ENCODE measurements at regions not wholly inside any gene's neighbourhood (a gene's known extent, or its start where the extent isn't known, plus 50 kb on each side); places are given as distances from the start of the nearest gene placed in this dataset.

DNA sequence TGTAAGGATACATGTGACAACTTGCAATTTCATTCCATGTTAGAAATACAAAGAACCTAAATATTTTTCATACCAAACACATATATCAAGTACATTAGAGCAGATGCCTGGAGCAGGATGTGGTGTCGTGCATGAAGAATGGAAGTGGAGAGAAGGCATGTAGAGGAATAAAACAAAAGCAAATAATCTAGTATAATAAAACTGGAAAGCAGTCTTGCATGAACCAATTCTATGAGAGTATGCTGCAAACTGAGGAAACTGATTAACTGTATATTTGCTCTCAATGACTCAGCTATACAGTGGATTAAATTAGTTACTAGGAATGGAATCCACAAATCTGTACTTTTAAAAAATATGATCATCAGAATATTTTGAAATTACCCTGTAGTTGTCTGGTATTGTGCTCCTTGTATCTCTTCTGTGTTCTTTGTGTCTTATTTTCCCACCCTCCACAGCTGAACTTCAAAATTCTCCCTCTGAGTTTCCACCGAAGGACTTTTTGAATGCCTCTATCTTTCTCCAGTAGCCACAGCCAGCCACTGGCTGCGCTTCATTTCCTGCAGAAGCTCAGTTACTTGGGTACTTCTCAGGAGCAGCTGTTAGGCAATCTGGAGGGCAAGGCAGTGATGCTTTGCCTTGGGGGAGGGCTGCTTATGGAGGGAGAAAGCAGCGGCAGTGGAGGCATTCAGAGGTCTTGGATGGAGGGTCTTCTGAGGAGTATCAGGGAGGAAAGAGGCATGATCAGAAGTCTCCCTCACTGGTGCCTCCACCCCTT, 608.0 kb downstream of the BRINP1 start:
- Mint-ChIP-seq H3K36me3 (ENCODE audit: low read depth) (peaks cover 1% of the 10 kb centered on the region), H3K4me3 (no peak overlapping the region), H3K9me3 (peaks cover 12% of the 10 kb centered on the region), H3K27me3 (ENCODE audit: low read depth) (no peaks in the 10 kb centered on the region), H3K4me1 (ENCODE audit: low read depth) (no peaks in the 10 kb centered on the region), H3K27ac (no peak overlapping the region)
- DNase-seq (ENCODE audit: low spot score), result no peak

- H3K27me3 Mint-ChIP-seq (ENCODE audit: low read depth), result no peaks in the 10 kb centered on the region
- no peak overlapping the region for H3K4me3 Mint-ChIP-seq
- peaks cover 7% of the 10 kb centered on the region for H3K9me3 Mint-ChIP-seq
- H3K36me3 Mint-ChIP-seq (ENCODE audit: low read depth), result no peaks in the 10 kb centered on the region
- no peak overlapping the region for H3K27ac Mint-ChIP-seq
- no peaks in the 10 kb centered on the region for H3K4me1 Mint-ChIP-seq (ENCODE audit: low read depth)
- no peak for DNase-seq (ENCODE audit: low spot score)
Observed at GRCh38 chr9:118767571-118767970, 601.7 kb downstream of the BRINP1 start.

DNA sequence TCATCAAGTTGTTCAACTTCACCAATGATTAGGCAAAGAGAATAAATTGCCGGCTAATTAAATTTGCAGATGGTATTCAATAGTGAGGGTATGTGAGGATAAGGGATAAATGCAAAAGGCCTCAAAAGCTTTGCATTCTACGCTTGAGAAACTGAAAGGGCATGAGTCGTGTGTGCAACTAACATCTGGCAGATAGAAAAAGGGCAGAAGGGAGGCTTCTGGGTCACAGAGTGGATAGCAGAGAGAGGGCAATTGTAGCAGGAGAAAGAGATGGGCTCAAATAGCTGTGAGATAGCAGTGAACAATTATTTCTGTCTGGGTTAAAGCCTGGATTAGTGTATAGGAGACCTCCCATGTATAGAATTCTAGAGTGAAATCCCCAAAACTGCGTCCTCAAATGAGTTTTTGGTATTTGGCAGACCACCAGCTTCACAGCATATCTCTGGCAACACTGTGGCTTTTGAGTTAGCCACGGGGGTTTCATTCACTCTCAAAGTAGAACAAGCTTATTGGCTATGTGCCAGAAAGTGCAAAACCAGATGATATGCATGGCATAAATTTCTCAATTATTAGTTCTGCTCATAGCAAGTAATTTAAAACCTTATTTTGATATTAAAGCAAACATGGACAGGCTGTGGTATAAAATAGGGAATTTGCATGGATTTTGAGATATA, 586.3 kb downstream of the BRINP1 start:
- Mint-ChIP-seq H3K4me1 (ENCODE audit: low read depth) (no peaks in the 10 kb centered on the region), H3K9me3 (peaks cover 10% of the 10 kb centered on the region), H3K27ac (no peak overlapping the region), H3K27me3 (ENCODE audit: low read depth) (no peaks in the 10 kb centered on the region), H3K4me3 (no peak overlapping the region), H3K36me3 (ENCODE audit: low read depth) (no peaks in the 10 kb centered on the region)
- DNase-seq (ENCODE audit: low spot score), result no peak

DNA sequence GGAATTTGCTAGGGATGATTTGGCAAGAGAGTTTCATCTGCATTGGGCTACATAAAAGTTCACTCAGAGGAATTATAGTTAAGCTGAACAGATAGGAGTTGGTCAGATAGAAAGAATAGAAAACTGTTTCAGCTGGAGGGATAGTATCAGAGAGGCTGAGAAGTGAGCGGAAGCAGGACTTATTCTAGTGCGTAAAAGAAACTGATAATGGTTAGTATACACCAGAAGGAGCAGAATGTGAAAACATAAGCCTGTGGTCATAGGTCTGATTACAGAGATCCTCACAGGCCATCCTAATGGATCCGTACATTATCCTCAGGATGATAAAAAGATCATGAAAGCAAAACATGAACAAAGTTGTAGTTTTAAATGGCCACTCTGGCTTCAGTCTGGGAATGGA, 585.2 kb downstream of the BRINP1 start:
- no peaks in the 10 kb centered on the region for H3K36me3 Mint-ChIP-seq (ENCODE audit: low read depth)
- H3K27me3 Mint-ChIP-seq (ENCODE audit: low read depth), result no peaks in the 10 kb centered on the region
- H3K4me1 Mint-ChIP-seq (ENCODE audit: low read depth), result no peaks in the 10 kb centered on the region
- no peak overlapping the region for H3K4me3 Mint-ChIP-seq
- no peak for DNase-seq (ENCODE audit: low spot score)
- no peak overlapping the region for H3K27ac Mint-ChIP-seq
- H3K9me3 Mint-ChIP-seq, result peaks cover 5% of the 10 kb centered on the region

- Mint-ChIP-seq H3K4me3 (no peak overlapping the region), H3K27me3 (ENCODE audit: low read depth) (no peaks in the 10 kb centered on the region), H3K27ac (no peak overlapping the region), H3K36me3 (ENCODE audit: low read depth) (no peaks in the 10 kb centered on the region), H3K4me1 (ENCODE audit: low read depth) (no peaks in the 10 kb centered on the region), H3K9me3 (no peaks in the 10 kb centered on the region)
- DNase-seq (ENCODE audit: low spot score), result no peak
Observed at GRCh38 chr9:118785456-118785855, 583.8 kb downstream of the BRINP1 start.

- DNase-seq (ENCODE audit: low spot score), result no peak
- Mint-ChIP-seq H3K27me3 (ENCODE audit: low read depth) (no peaks in the 10 kb centered on the region), H3K4me1 (ENCODE audit: low read depth) (no peaks in the 10 kb centered on the region), H3K36me3 (ENCODE audit: low read depth) (no peaks in the 10 kb centered on the region), H3K27ac (no peak overlapping the region), H3K4me3 (no peak overlapping the region), H3K9me3 (no peaks in the 10 kb centered on the region)
Observed at GRCh38 chr9:118786877-118787276, 582.4 kb downstream of the BRINP1 start.

DNA sequence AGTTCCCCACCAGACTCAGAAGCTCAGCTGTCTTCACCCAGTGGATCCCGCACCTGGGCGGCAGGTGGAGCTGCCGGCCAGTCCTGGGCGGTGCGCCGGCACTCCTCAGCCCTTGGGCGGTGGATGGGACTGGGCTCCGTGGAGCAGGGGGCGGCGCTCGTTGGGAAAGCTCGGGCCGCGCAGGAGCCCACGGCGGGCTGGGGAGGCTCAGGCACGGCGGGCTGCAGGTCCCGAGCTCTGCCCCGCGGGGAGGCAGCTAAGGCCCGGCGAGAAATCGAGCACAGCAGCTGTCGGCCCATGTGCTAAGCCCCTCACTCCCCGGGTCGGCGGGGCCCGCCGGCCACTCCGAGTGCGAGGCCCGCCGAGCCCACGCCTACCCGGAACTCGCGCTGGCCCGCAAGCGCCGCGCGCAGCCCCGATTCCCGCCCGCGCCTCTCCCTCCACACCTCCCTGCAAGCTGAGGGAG, 560.0 kb downstream of the BRINP1 start:
- no peak for DNase-seq (ENCODE audit: low spot score)
- Mint-ChIP-seq H3K27me3 (ENCODE audit: low read depth) (no peaks in the 10 kb centered on the region), H3K4me1 (ENCODE audit: low read depth) (no peaks in the 10 kb centered on the region), H3K9me3 (peaks cover 43% of the 10 kb centered on the region), H3K27ac (no peak overlapping the region), H3K36me3 (ENCODE audit: low read depth) (no peaks in the 10 kb centered on the region), H3K4me3 (no peak overlapping the region)

DNA sequence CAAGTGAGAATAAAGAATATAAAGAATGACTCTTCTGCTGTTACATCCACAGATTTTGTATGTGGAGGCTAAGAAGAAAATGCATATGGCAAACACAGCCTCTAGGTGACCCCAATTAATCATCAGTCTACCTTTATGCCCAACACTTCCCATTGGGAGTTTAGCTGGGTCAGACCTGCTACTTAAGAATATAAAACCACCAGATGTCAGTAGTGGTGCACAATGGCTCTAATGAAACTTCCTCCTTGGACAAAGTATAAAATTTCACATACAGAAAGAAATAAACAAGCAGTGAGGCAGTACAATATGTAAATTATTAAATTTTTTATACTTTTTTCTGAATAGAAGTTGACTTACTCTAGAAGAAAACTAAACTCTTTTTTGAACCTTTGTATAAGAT, 539.9 kb downstream of the BRINP1 start:
- no peaks in the 10 kb centered on the region for H3K27me3 Mint-ChIP-seq (ENCODE audit: low read depth)
- no peak for DNase-seq (ENCODE audit: low spot score)
- no peak overlapping the region for H3K4me3 Mint-ChIP-seq
- no peaks in the 10 kb centered on the region for H3K36me3 Mint-ChIP-seq (ENCODE audit: low read depth)
- peaks cover 8% of the 10 kb centered on the region for H3K9me3 Mint-ChIP-seq
- no peak overlapping the region for H3K27ac Mint-ChIP-seq
- H3K4me1 Mint-ChIP-seq (ENCODE audit: low read depth), result no peaks in the 10 kb centered on the region

DNA sequence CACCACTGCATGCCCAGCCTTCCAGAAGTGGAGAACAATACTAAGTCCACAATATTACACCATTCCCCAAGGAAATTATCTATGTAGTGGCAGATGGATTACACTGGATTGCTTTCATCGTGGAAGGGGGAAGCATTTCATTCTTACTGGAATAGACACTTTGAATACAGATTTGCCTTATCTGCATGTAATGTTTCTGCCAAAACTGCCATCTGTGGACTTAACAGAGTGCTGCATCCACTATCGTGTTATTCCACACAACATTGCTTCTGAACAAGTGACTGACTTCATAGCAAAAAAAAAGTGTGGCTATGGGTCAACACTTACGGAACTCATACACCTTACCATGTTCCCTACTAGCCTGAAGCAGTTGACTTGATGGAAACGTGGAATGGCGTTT, 536.9 kb downstream of the BRINP1 start:
- DNase-seq (ENCODE audit: low spot score), result no peak

DNA sequence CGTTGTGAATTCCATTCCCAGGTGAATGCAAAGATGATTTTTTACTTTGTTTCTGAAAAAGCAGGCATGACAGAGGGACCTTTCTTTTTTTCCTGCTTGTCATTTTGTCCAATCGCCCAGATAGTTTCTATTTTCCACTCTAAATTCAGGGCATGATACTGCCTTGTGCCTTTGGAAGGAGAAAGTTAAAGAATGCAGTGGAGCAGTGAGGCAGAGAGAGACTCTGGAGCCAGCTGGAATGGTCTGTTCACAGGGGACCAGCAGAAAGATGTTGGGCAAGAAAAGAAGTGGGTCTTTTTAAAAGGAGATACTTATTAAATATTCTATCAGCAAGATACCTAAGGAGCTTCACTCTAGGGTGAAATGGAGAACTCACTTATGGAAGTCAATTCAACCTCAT, 532.3 kb downstream of the BRINP1 start:
- no peak overlapping the region for H3K4me3 Mint-ChIP-seq
- no peaks in the 10 kb centered on the region for H3K27me3 Mint-ChIP-seq (ENCODE audit: low read depth)
- H3K4me1 Mint-ChIP-seq (ENCODE audit: low read depth), result no peaks in the 10 kb centered on the region
- DNase-seq (ENCODE audit: low spot score), result no peak
- H3K27ac Mint-ChIP-seq, result no peak overlapping the region
- no peaks in the 10 kb centered on the region for H3K36me3 Mint-ChIP-seq (ENCODE audit: low read depth)
- peaks cover 3% of the 10 kb centered on the region for H3K9me3 Mint-ChIP-seq

More for the DNA sequence above, 536.9 kb downstream of the BRINP1 start:
- H3K27ac Mint-ChIP-seq, result no peak overlapping the region
- no peaks in the 10 kb centered on the region for H3K36me3 Mint-ChIP-seq (ENCODE audit: low read depth)
- peaks cover 11% of the 10 kb centered on the region for H3K9me3 Mint-ChIP-seq
- H3K4me3 Mint-ChIP-seq, result no peak overlapping the region
- no peaks in the 10 kb centered on the region for H3K4me1 Mint-ChIP-seq (ENCODE audit: low read depth)
- no peaks in the 10 kb centered on the region for H3K27me3 Mint-ChIP-seq (ENCODE audit: low read depth)

DNA sequence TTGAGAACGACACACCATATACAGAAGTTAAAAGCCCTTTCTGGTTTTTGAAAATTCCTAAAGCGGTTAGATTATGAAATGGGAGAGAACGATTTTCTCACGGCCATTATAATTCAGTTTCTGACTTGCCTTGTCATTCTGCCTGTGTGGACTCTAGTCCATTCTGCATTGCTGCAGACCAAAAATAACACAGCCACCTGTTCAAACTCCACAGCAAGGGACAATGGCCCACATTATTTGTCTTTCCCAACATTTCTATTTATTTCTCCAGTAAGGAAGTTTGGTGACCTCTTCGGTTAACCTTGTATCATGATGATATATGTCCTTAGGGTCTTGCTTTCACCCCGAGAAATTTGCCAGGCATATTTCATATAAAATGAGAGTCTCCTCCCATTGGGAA, 497.7 kb downstream of the BRINP1 start:
- Mint-ChIP-seq H3K9me3 (peaks cover 13% of the 10 kb centered on the region), H3K27ac (no peak overlapping the region), H3K4me3 (no peak overlapping the region), H3K4me1 (ENCODE audit: low read depth) (no peaks in the 10 kb centered on the region), H3K27me3 (ENCODE audit: low read depth) (no peaks in the 10 kb centered on the region), H3K36me3 (ENCODE audit: low read depth) (no peaks in the 10 kb centered on the region)
- no peak for DNase-seq (ENCODE audit: low spot score)

DNA sequence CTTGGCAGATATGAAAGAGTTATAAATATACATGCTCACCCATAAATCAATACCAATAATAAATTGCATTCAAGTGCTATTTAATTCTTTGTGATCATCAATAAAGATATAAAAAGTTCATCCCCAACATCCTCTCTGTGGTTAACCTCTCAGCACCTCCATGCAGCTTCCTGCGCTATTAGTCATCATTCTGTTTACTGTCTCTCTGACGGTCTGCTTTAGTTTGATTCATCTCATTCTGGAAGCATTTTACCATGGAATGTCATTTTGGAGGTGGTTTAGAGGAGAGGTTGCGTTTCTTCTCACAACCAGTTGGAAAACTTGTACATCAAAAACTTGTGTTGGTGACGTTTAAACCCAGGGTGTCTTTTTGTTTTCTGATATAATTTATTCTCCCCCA, 486.6 kb downstream of the BRINP1 start:
- no peaks in the 10 kb centered on the region for H3K4me1 Mint-ChIP-seq (ENCODE audit: low read depth)
- H3K9me3 Mint-ChIP-seq, result peaks cover 14% of the 10 kb centered on the region
- H3K4me3 Mint-ChIP-seq, result no peak overlapping the region
- no peaks in the 10 kb centered on the region for H3K27me3 Mint-ChIP-seq (ENCODE audit: low read depth)
- no peak for DNase-seq (ENCODE audit: low spot score)
- H3K36me3 Mint-ChIP-seq (ENCODE audit: low read depth), result no peaks in the 10 kb centered on the region
- no peak overlapping the region for H3K27ac Mint-ChIP-seq

DNA sequence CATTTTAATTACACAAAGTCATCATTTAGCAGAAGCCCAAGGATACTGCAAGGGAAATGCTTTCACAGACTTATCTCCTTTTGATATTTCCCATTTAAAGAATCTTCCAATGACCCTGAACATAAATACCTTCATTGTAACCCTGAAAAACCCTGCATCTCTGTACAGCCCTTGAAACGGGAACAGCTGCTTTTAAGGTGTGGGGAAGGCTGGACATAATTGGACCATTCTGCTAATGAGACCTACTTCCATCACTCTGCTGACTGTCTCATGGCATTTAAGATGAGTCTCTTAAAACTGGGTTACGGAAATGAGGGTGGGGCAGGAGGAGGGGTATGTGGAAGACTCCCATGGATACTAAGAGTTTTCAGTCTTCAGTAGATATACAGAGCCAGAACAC, 485.8 kb downstream of the BRINP1 start:
- Mint-ChIP-seq H3K27me3 (ENCODE audit: low read depth) (no peaks in the 10 kb centered on the region), H3K36me3 (ENCODE audit: low read depth) (no peaks in the 10 kb centered on the region), H3K4me3 (no peak overlapping the region), H3K9me3 (peaks cover 14% of the 10 kb centered on the region), H3K4me1 (ENCODE audit: low read depth) (no peaks in the 10 kb centered on the region), H3K27ac (no peak overlapping the region)
- DNase-seq (ENCODE audit: low spot score), result no peak

GRCh38 chr9:118891213-118891612, 478.0 kb downstream of the BRINP1 start:
- no peak for DNase-seq (ENCODE audit: low spot score)
- no peaks in the 10 kb centered on the region for H3K4me1 Mint-ChIP-seq (ENCODE audit: low read depth)
- H3K4me3 Mint-ChIP-seq, result no peak overlapping the region
- H3K27ac Mint-ChIP-seq, result no peak overlapping the region
- H3K36me3 Mint-ChIP-seq (ENCODE audit: low read depth), result no peaks in the 10 kb centered on the region
- H3K27me3 Mint-ChIP-seq (ENCODE audit: low read depth), result no peaks in the 10 kb centered on the region
- H3K9me3 Mint-ChIP-seq, result peaks cover 25% of the 10 kb centered on the region

All from T-helper 2 cell treated with Interferon-gamma antibody and Interleukin-4, amounts not matched to agents 5 μg/mL and 100 μg/mL, for 36 hours (primary cell).